HCT116 (cell line): ENCODE measurements at regions not wholly inside any gene's neighbourhood (a gene's known extent, or its start where the extent isn't known, plus 50 kb on each side); places are given as distances from the start of the nearest gene placed in this dataset.
"Not testable (repeated sequence)": the region's sequence is repeated elsewhere in the genome, so short reads cannot be mapped to it uniquely, and the experiment has no call there.

Source experiments
- ATAC-seq: fragments of 200-7000 bp; cut with Tn5 transposase; 2 replicates; pipeline ENCODE4 v1.9.1; 2020; ENCODE audit warnings: mild to moderate bottlenecking, moderate library complexity
- BruUV-seq: library from RNA; stranded (reverse); fragments of 400-500 nt; replicated peaks from 2 replicates; lab custom pipeline; 2021; lab: Mats Ljungman, UMichigan
- CTCF ChIA-PET: fragments of 300-600 bp; sonication (Branson Sonifier 250); formaldehyde crosslinking; loops from one replicate; lab custom pipeline; 2021; ENCODE audit warnings: antibody characterized with exemption; lab: Charles Lee
- POLR2A ChIA-PET: fragments of 300-600, 350-600 bp; sonication (Branson Sonifier 250); formaldehyde crosslinking; loops from one replicate; lab custom pipeline; 2021; ENCODE audit warnings: antibody characterized with exemption; lab: Charles Lee
- RAD21 ChIA-PET, 2 experiments: fragments of 300-600 bp; sonication (Branson Sonifier 250); formaldehyde crosslinking; loops; one replicate each; lab custom pipeline; 2023; ENCODE audit warnings: low total read pairs in 2 of 2; ENCODE audit not compliant: uncharacterized antibody in 2 of 2, unreplicated experiment in 2 of 2, low non-redundant PET in 1 of 2; lab: Charles Lee
- DNase-seq: peaks from one replicate; pipeline ENCODE4 v3.0.0-alpha.2; 2010; ENCODE audit warnings: low read depth, low spot score
- H2AFZ ChIP-seq: fragments of 200-600 bp; shearing (Covaris generic), sonication (generic); 2 replicates; pipeline ENCODE4 v1.6.1; 2017; ENCODE audit warnings: low read depth, mixed run types, mixed read lengths, antibody characterized with exemption, low read length; ENCODE audit not compliant: poor library complexity, severe bottlenecking
- H3K27ac ChIP-seq: 2 replicates; pipeline ENCODE4 v1.5.1; 2012; ENCODE audit warnings: low read depth, low read length
- H3K27me3 ChIP-seq: fragments of 200-600 bp; sonication (generic); 2 replicates; pipeline ENCODE4 v1.6.1; 2016; ENCODE audit warnings: mixed run types, low read length, mixed read lengths; ENCODE audit not compliant: insufficient read depth
- H3K36me3 ChIP-seq, 2 experiments: fragments of 200-500 bp in 1 of 2; fragments of 200-600 bp in 1 of 2; sonication (Bioruptor generic) in 1 of 2; sonication (generic) in 1 of 2; 2 replicates each; pipeline versions ENCODE4 v1.5.1 to v1.6.1; 2014 to 2016; ENCODE audit warnings: low read length in 2 of 2, inconsistent platforms in 1 of 2, mixed read lengths in 1 of 2, mixed run types in 1 of 2; ENCODE audit not compliant: insufficient read depth in 2 of 2, control insufficient read depth in 1 of 2
- H3K4me1 ChIP-seq, 2 experiments: fragments of 200-600 bp in 1 of 2; sonication (generic) in 1 of 2; 2 replicates each; pipeline versions ENCODE4 v1.5.1 to v1.6.1; 2012 to 2017; ENCODE audit warnings: low read length in 2 of 2, inconsistent platforms in 1 of 2, mild to moderate bottlenecking in 1 of 2, mixed read lengths in 1 of 2, mixed run types in 1 of 2, moderate library complexity in 1 of 2; ENCODE audit not compliant: insufficient read depth in 2 of 2, control insufficient read depth in 1 of 2
- H3K4me2 ChIP-seq: fragments of 200-600 bp; sonication (generic); 2 replicates; pipeline ENCODE4 v1.6.1; 2017; ENCODE audit warnings: mixed run types, low read length, mixed read lengths
- H3K4me3 ChIP-seq, 2 experiments: fragments of 200-600 bp in 1 of 2; sonication (generic) in 1 of 2; replicated peaks in 1 of 2; 2 replicates each; pipeline ENCODE4 v1.5.1; 2011 to 2016; ENCODE audit warnings: low read length in 2 of 2, control low read depth in 1 of 2, low read depth in 1 of 2, mild to moderate bottlenecking in 1 of 2, mixed read lengths in 1 of 2, mixed run types in 1 of 2
- H3K79me2 ChIP-seq: fragments of 200-600 bp; sonication (generic); 2 replicates; pipeline ENCODE4 v1.6.1; 2017; ENCODE audit warnings: mild to moderate bottlenecking, mixed run types, low read length, moderate library complexity, mixed read lengths; ENCODE audit not compliant: insufficient read depth
- H3K9ac ChIP-seq: fragments of 200-600 bp; sonication (generic); 2 replicates; pipeline ENCODE4 v1.6.1; 2016; ENCODE audit warnings: low read length, mixed read lengths
- H3K9me2 ChIP-seq: fragments of 200-600 bp; sonication (generic), shearing (Covaris generic); 2 replicates; pipeline ENCODE4 v1.6.1; 2017; ENCODE audit warnings: mixed run types, mild to moderate bottlenecking, moderate library complexity; ENCODE audit not compliant: insufficient read depth
- H3K9me3 ChIP-seq, 2 experiments: fragments of 200-500 bp in 1 of 2; fragments of 200-600 bp in 1 of 2; sonication (Bioruptor generic) in 1 of 2; sonication (generic) in 1 of 2; 2 replicates each; pipeline ENCODE4 v1.6.1; 2014 to 2017; ENCODE audit warnings: low read length in 2 of 2, mixed read lengths in 2 of 2, inconsistent platforms in 1 of 2, low read depth in 1 of 2, mild to moderate bottlenecking in 1 of 2, mixed run types in 1 of 2, moderate library complexity in 1 of 2; ENCODE audit not compliant: control insufficient read depth in 1 of 2, insufficient read depth in 1 of 2
- H4K20me1 ChIP-seq: fragments of 200-600 bp; sonication (generic), shearing (Covaris generic); 2 replicates; pipeline ENCODE4 v1.6.1; 2017; ENCODE audit warnings: mixed run types, mild to moderate bottlenecking, moderate library complexity; ENCODE audit not compliant: insufficient read depth
- EZH2phosphoT487 ChIP-seq: fragments of 200-600 bp; IDR thresholded peaks from 2 replicates; pipeline ENCODE4 v1.6.1; 2018; ENCODE audit warnings: antibody characterized with exemption, borderline replicate concordance
- POLR2AphosphoS5 ChIP-seq: IDR thresholded peaks from 2 replicates; pipeline ENCODE4 v1.6.1; 2011; ENCODE audit warnings: mild to moderate bottlenecking, low read depth, low read length, moderate library complexity
- TCF7L2 ChIP-seq: IDR thresholded peaks from 2 replicates; pipeline ENCODE4 v1.7.0; 2011; ENCODE audit warnings: borderline replicate concordance, inconsistent platforms; ENCODE audit not compliant: insufficient read depth, insufficient read length; ENCODE audit errors: extremely low read depth
- YY1 ChIP-seq: IDR thresholded peaks from 2 replicates; pipeline ENCODE4 v1.6.1; 2011; ENCODE audit warnings: low read length, low read depth, moderate library complexity, mild to moderate bottlenecking; ENCODE audit not compliant: insufficient replicate concordance; ENCODE audit errors: extremely low read depth
- intact Hi-C: fragments of 100-400 bp; cut with micrococcal nuclease; formaldehyde crosslinking; loops from 2 replicates; pipeline ENCODE4 v1.10.0; 2022

DNA sequence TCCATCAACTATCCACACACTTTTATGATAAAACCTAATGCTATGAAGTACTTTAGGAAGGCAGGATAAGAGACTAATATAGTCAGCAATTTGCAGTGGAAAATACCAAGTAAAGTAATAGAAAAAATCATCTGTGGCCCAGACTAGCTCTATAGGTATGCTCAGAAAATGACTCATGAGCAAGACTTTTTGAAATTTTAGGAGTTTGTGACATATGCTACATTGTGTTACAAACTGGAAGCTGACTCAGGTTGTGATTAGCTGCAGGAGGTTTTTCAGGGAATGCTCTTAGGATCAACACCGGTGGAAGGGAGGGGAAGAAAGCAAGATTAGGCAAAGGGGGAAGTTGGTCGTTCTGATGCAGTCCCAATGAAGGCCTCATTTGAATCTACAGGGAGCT lies 56.1 kb downstream of the FEZF1 start:
- POLR2A ChIA-PET: no interaction called here
- H3K9ac ChIP-seq: no peak overlapping the region
- CTCF ChIA-PET: interaction anchor here (1.4 kb wide), 1 partner anchor 10 kb away, joined by 3 read pairs; no protein-coding TSS in a partner anchor
- H3K27ac ChIP-seq: no peak overlapping the region
- intact Hi-C loops: no loop called here
- RAD21 ChIA-PET: no interaction called here
- no peak for DNase-seq
- H3K36me3 ChIP-seq: no peaks in the 10 kb centered on the region
- no peaks in the 10 kb centered on the region for H4K20me1 ChIP-seq
- TF ChIP-seq EZH2phosphoT487: no peak
- TF ChIP-seq, all 23 proteins: peak for 0
- H3K27me3 ChIP-seq: no peaks in the 10 kb centered on the region; the same call in 1 of the 2 replicates
- no TSS peak for BruUV-seq
- no peak overlapping the region for H2AFZ ChIP-seq
- no peaks in the 10 kb centered on the region for H3K79me2 ChIP-seq
- H3K4me1 ChIP-seq: no peaks in the 10 kb centered on the region
- no peak overlapping the region for H3K4me3 ChIP-seq
- H3K9me3 ChIP-seq: no peaks in the 10 kb centered on the region
- no peaks in the 10 kb centered on the region for H3K9me2 ChIP-seq
- H3K4me2 ChIP-seq: no peak overlapping the region
- no peak for ATAC-seq

DNA sequence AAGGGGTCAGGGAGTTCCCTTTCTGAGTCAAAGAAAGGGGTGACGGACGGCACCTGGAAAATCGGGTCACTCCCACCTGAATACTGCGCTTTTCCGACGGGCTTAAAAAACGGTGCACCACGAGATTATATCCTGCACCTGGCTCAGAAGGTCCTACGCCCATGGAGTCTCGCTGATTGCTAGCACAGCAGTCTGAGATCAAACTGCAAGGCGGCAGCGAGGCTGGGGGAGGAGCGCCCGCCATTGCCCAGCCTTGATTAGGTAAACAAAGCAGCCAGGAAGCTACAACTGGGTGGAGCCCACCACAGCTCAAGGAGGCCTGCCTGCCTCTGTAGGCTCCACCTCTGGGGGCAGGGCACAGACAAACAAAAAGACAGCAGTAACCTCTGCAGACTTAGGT lies 65.8 kb downstream of the FEZF1 start:
- H3K4me1 ChIP-seq, H3K27me3 ChIP-seq, BruUV-seq, H2AFZ ChIP-seq, RAD21 ChIA-PET, ATAC-seq, H3K9me3 ChIP-seq, H3K79me2 ChIP-seq, H3K36me3 ChIP-seq, H4K20me1 ChIP-seq, H3K9me2 ChIP-seq: not testable (repeated sequence)
- DNase-seq: peak; percentile 16
- ChIA-PET CTCF (interaction anchor here (0.9 kb wide), 1 partner anchor 10 kb away, joined by 3 read pairs; no protein-coding TSS in a partner anchor), POLR2A (interaction anchor here (1.7 kb wide), 1 partner anchor 10 kb away, joined by 6 read pairs; no protein-coding TSS in a partner anchor)
- intact Hi-C loops: loop anchor here (2.0 to 10.0 kb wide), 2 partner anchors 66 to 646 kb away; partner anchors contain the start of genes CADPS2 and FEZF1
- Histone ChIP-seq H3K4me3 (peak overlapping the region; percentile 57 to 69), H3K9ac (peak overlapping the region; percentile 69), H3K27ac (peak overlapping the region; percentile 87), H3K4me2 (peak overlapping the region; percentile 82)
- peak; percentile 38 for TF ChIP-seq POLR2AphosphoS5
- TF ChIP-seq YY1: peak; percentile 64
- TF ChIP-seq TCF7L2: peak; percentile 11
